ENCODE measurements at regions not wholly inside any gene's neighbourhood (a gene's known extent, or its start where the extent isn't known, plus 50 kb on each side); places are given as distances from the start of the nearest gene placed in this dataset.

DNA sequence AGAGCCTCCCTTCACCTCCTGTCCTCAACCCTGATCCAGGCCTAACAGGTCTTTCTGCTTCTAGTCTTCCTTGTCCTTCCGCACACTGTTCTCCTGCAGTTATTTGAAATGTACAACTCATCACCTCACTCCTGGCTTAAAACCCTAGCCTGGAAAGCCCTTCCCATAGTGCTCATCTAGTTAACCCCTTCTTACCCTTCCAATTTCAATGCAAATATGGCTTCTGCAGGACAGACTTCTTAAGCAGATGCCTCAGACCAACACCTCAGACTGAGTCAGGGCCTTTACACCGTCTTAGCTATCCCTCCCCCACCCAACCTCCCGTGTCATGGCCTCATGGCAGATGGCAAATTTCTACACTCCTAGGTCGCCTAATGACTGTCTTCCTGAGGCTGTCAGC, 130.4 kb downstream of the BCOR start:
- Histone ChIP-seq H3K4me3 (replicated peaks in 1 of 3) (no peak overlapping the region), H3K27ac (no peak overlapping the region), H3K36me3 (no peaks in the 10 kb centered on the region), H3K9me3 (no peaks in the 10 kb centered on the region), H3K27me3 (no peaks in the 10 kb centered on the region), H3K4me1 (peaks cover 0 to 10% of the 10 kb centered on the region in 2 donors)
- intact Hi-C loops (cut with DNase I), result no loop called here
- no peak for TF ChIP-seq POLR2A (IDR thresholded peaks at IDR 0.05)
- TF ChIP-seq, protein P1, sequence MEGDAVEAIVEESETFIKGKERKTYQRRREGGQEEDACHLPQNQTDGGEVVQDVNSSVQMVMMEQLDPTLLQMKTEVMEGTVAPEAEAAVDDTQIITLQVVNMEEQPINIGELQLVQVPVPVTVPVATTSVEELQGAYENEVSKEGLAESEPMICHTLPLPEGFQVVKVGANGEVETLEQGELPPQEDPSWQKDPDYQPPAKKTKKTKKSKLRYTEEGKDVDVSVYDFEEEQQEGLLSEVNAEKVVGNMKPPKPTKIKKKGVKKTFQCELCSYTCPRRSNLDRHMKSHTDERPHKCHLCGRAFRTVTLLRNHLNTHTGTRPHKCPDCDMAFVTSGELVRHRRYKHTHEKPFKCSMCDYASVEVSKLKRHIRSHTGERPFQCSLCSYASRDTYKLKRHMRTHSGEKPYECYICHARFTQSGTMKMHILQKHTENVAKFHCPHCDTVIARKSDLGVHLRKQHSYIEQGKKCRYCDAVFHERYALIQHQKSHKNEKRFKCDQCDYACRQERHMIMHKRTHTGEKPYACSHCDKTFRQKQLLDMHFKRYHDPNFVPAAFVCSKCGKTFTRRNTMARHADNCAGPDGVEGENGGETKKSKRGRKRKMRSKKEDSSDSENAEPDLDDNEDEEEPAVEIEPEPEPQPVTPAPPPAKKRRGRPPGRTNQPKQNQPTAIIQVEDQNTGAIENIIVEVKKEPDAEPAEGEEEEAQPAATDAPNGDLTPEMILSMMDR (IDR thresholded peaks at IDR 0.05), result no peak
- DNase-seq, result no peak
- WGBS, 2 donors, result 93 to 98% methylated on average over 4 of the region's 4 CpGs

DNA sequence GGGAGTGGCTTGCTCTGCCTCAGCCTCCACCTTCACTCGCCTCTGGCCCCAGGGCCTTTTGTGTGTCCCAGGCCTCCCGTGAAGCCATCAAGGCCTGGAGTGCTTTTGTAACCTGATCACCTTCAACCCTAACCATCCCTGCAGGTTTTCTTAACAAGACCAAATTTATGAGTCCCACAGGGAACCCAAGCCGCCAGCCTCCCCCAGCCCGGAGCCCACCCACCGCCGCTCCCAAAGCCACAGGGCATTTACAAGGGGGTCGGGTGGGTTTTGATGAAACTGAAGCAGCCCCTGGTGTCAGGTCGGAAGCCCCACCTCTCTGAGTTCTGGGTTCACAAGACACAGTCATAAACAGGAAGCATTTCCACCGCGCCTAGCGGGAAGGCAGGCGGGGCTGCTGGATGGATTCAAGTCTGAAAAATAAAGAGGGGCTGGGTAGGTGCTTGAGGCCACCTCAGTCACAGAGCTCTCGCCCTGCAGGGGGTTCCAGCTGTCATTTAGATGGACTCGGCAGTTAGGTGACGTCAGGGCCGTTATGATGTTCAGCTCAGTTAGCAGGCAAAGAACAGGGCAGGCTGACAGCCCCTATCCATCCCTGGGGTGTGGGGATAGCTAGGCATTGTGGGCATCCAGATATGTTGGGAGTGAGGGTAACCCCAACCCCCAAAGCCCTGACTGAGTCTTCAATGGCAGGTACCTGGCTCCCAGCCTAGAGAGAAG, 128.5 kb downstream of the BCOR start:
- WGBS, 2 donors, result 56 to 57% methylated on average over 9 to 16 of the region's 16 CpGs
- Histone ChIP-seq H3K27me3 (no peaks in the 10 kb centered on the region), H3K27ac (no peak overlapping the region), H3K4me1 (peaks cover 0 to 10% of the 10 kb centered on the region in 2 donors), H3K4me3 (replicated peaks in 1 of 3) (no peak overlapping the region), H3K36me3 (no peaks in the 10 kb centered on the region), H3K9me3 (no peaks in the 10 kb centered on the region)
- peak in 1 of 2 donors; percentile 4 for DNase-seq
- intact Hi-C loops (cut with DNase I), result no loop called here
- TF ChIP-seq, protein P1 (IDR thresholded peaks at IDR 0.05), result no peak
- no peak for TF ChIP-seq POLR2A (IDR thresholded peaks at IDR 0.05)

DNA sequence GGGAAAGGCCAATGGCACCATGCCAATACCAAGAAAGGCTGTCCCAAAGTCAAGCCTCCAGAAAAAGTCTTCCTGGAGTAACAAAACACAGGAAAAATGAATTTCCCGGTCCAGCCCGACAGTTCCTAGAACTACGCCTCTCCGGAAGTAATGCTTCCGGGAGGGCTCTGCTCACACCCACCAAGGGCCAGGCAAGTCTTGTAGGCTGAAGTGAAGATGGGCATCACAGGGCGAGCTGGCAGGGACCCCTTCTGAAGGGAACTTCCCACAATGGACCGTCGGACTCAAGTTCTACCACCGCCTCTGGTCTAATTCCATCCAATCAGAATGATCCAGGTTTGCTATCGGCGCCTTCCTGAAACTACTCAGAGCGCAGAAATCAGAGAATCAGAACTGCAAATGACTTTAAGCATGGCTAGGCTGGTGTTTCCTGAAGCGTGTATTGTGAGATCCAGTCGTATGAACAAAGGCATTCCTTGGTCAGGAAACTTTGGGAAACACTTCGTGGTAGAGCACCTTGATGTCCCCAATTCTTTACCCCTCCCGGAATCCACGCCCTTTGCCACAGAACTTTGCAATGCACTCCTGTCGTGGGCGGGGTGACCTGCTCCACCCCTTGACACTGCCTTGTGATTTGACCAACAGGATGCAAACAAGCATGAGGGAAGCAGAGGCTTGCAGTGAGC, 127.8 kb downstream of the BCOR start:
- H3K36me3 ChIP-seq, result no peaks in the 10 kb centered on the region
- DNase-seq, result peak; percentile 11 to 21
- TF ChIP-seq, protein P1 (IDR thresholded peaks at IDR 0.05), result no peak
- no peak for TF ChIP-seq POLR2A (IDR thresholded peaks at IDR 0.05)
- H3K9me3 ChIP-seq, result no peaks in the 10 kb centered on the region
- intact Hi-C loops (cut with DNase I), result no loop called here
- 28 to 48% methylated on average over 6 to 15 of the region's 19 CpGs for WGBS, 2 donors
- peaks cover 0 to 10% of the 10 kb centered on the region in 2 donors for H3K4me1 ChIP-seq
- H3K4me3 ChIP-seq (replicated peaks in 1 of 3), result no peak overlapping the region
- no peak overlapping the region for H3K27ac ChIP-seq
- H3K27me3 ChIP-seq, result no peaks in the 10 kb centered on the region

DNA sequence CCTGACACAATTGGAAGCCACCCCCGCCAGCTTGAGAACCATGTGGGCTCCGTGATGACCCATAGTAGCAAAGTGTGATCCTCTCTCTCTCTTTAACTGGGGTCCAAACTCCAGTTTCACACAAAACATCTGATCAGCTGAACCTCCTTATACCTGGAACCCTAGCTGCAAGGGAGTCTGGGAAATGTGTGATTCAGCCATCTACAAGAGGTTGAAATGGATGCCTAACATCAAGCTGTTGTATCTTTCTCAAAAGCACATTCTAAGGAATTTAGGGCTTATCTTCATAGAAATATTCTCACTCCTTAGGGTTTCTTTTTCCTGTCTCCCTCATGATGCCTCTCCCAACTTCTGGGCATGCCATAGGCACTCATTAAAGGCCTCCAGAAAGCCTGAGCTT, 126.0 kb downstream of the BCOR start:
- no peaks in the 10 kb centered on the region for H3K27me3 ChIP-seq
- intact Hi-C loops (cut with DNase I), result no loop called here
- H3K4me1 ChIP-seq, result peaks cover 0 to 10% of the 10 kb centered on the region in 2 donors
- no peaks in the 10 kb centered on the region for H3K9me3 ChIP-seq
- H3K36me3 ChIP-seq, result no peaks in the 10 kb centered on the region
- TF ChIP-seq, protein P1 (IDR thresholded peaks at IDR 0.05), result no peak
- no peak for TF ChIP-seq POLR2A (IDR thresholded peaks at IDR 0.05)
- DNase-seq, result no peak
- H3K27ac ChIP-seq, result no peak overlapping the region
- no peak overlapping the region for H3K4me3 ChIP-seq (replicated peaks in 1 of 3)
- whole genome bisulfite sequencing, 2 donors, result 92 to 100% methylated on average over 2 of the region's 2 CpGs

DNA sequence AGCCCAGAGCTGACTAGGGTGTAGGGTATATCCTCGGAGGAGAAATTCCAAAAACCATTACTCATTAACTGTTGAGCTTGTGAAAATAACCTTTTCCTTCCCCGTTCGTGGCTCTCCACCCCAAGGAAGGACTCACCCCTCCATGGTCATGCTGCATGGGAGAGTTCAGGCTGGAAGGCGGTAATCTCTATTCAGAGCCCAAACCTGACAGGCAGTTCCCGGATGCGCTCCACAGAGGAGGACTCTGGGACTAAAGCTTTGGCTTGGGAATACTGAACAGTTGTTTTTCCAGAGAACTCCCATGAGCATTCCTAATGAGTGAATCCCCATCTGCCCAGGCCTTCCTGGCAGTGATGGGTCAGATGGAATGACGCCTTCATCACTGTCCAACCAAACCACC, 125.4 kb downstream of the BCOR start:
- no peaks in the 10 kb centered on the region for H3K9me3 ChIP-seq
- WGBS, 2 donors, result 94 to 96% methylated on average over 7 of the region's 7 CpGs
- DNase-seq, result no peak
- no peaks in the 10 kb centered on the region for H3K36me3 ChIP-seq
- intact Hi-C loops (cut with DNase I), result no loop called here
- H3K4me3 ChIP-seq (replicated peaks in 1 of 3), result no peak overlapping the region
- H3K27me3 ChIP-seq, result no peaks in the 10 kb centered on the region
- H3K27ac ChIP-seq, result no peak overlapping the region
- peaks cover 0 to 10% of the 10 kb centered on the region in 2 donors for H3K4me1 ChIP-seq
- no peak for TF ChIP-seq POLR2A (IDR thresholded peaks at IDR 0.05)
- TF ChIP-seq, protein P1 (IDR thresholded peaks at IDR 0.05), result no peak

All from thyroid gland (tissue), 4 donors.